ENCODE measurements at regions not wholly inside any gene's neighbourhood (a gene's known extent, or its start where the extent isn't known, plus 50 kb on each side); places are given as distances from the start of the nearest gene placed in this dataset.

- Histone ChIP-seq H3K36me3 (ENCODE audit: control insufficient read depth, insufficient read depth, low read length) (no peaks in the 10 kb centered on the region), H3K4me3 (replicated peaks in 1 of 4; ENCODE audit: control extremely low read depth in 1 of 4, insufficient read depth in 1 of 4, low read depth in 3 of 4, low read length in 4 of 4) (no peak overlapping the region), H4K20me1 (ENCODE audit: control insufficient read depth, extremely low read depth, insufficient read depth, low read length) (no peaks in the 10 kb centered on the region), H3K27me3 (ENCODE audit: control insufficient read depth, insufficient read depth, low read length) (no peaks in the 10 kb centered on the region), H3K4me2 (ENCODE audit: extremely low read depth, insufficient read depth, low read length) (no peak overlapping the region), H3K9me3 (ENCODE audit: control insufficient read depth, insufficient read depth, low read depth, low read length) (no peaks in the 10 kb centered on the region), H3K9ac (ENCODE audit: insufficient read depth, low read length) (no peak overlapping the region), H3K79me2 (ENCODE audit: control insufficient read depth, insufficient read depth, low read length) (no peaks in the 10 kb centered on the region), H2AFZ (ENCODE audit: low read length) (no peak overlapping the region), H3K27ac (ENCODE audit: insufficient read depth, low read length) (no peak overlapping the region), H3K4me1 (ENCODE audit: control insufficient read depth, extremely low read depth, insufficient read depth, low read length) (no peaks in the 10 kb centered on the region)
- TF ChIP-seq EZH2 (IDR thresholded peaks at IDR 0.05; ENCODE audit: low read length, missing control alignments) (no peak), CTCF (conservative IDR thresholded peaks at IDR 0.05 in 1 of 2, IDR thresholded peaks at IDR 0.05 in 1 of 2; ENCODE audit: low read depth in 1 of 2, low read length in 2 of 2) (no peak)
- no peak for DNase-seq (ENCODE audit: low read depth in 2 of 2)
Measured at GRCh38 chr7:126210707-126211106, 1042.0 kb downstream of the GRM8 start.

GRCh38 chr7:126203185-126203584, 1049.6 kb downstream of the GRM8 start:
- H3K27ac ChIP-seq (ENCODE audit: insufficient read depth, low read length) = no peak overlapping the region
- no peaks in the 10 kb centered on the region for H3K27me3 ChIP-seq (ENCODE audit: control insufficient read depth, insufficient read depth, low read length)
- H3K4me1 ChIP-seq (ENCODE audit: control insufficient read depth, extremely low read depth, insufficient read depth, low read length) = no peaks in the 10 kb centered on the region
- H3K9ac ChIP-seq (ENCODE audit: insufficient read depth, low read length) = no peak overlapping the region
- no peaks in the 10 kb centered on the region for H3K79me2 ChIP-seq (ENCODE audit: control insufficient read depth, insufficient read depth, low read length)
- no peak overlapping the region for H3K4me2 ChIP-seq (ENCODE audit: extremely low read depth, insufficient read depth, low read length)
- H3K4me3 ChIP-seq (replicated peaks in 1 of 4; ENCODE audit: control extremely low read depth in 1 of 4, insufficient read depth in 1 of 4, low read depth in 3 of 4, low read length in 4 of 4) = no peak overlapping the region
- H3K9me3 ChIP-seq (ENCODE audit: control insufficient read depth, insufficient read depth, low read depth, low read length) = no peaks in the 10 kb centered on the region
- no peaks in the 10 kb centered on the region for H3K36me3 ChIP-seq (ENCODE audit: control insufficient read depth, insufficient read depth, low read length)
- no peak overlapping the region for H2AFZ ChIP-seq (ENCODE audit: low read length)
- no peaks in the 10 kb centered on the region for H4K20me1 ChIP-seq (ENCODE audit: control insufficient read depth, extremely low read depth, insufficient read depth, low read length)
- TF ChIP-seq EZH2 (IDR thresholded peaks at IDR 0.05; ENCODE audit: low read length, missing control alignments) (no peak), CTCF (conservative IDR thresholded peaks at IDR 0.05 in 1 of 2, IDR thresholded peaks at IDR 0.05 in 1 of 2; ENCODE audit: low read depth in 1 of 2, low read length in 2 of 2) (no peak)
- no peak for DNase-seq (ENCODE audit: low read depth in 2 of 2)

- H3K9me3 ChIP-seq (ENCODE audit: control insufficient read depth, insufficient read depth, low read depth, low read length) = no peaks in the 10 kb centered on the region
- H3K4me2 ChIP-seq (ENCODE audit: extremely low read depth, insufficient read depth, low read length) = no peak overlapping the region
- no peak for DNase-seq (ENCODE audit: low read depth in 2 of 2)
- no peaks in the 10 kb centered on the region for H3K4me1 ChIP-seq (ENCODE audit: control insufficient read depth, extremely low read depth, insufficient read depth, low read length)
- no peak overlapping the region for H3K9ac ChIP-seq (ENCODE audit: insufficient read depth, low read length)
- H3K27me3 ChIP-seq (ENCODE audit: control insufficient read depth, insufficient read depth, low read length) = no peaks in the 10 kb centered on the region
- no peaks in the 10 kb centered on the region for H4K20me1 ChIP-seq (ENCODE audit: control insufficient read depth, extremely low read depth, insufficient read depth, low read length)
- H3K79me2 ChIP-seq (ENCODE audit: control insufficient read depth, insufficient read depth, low read length) = no peaks in the 10 kb centered on the region
- no peak overlapping the region for H3K4me3 ChIP-seq (replicated peaks in 1 of 4; ENCODE audit: control extremely low read depth in 1 of 4, insufficient read depth in 1 of 4, low read depth in 3 of 4, low read length in 4 of 4)
- H2AFZ ChIP-seq (ENCODE audit: low read length) = no peak overlapping the region
- no peaks in the 10 kb centered on the region for H3K36me3 ChIP-seq (ENCODE audit: control insufficient read depth, insufficient read depth, low read length)
- TF ChIP-seq EZH2 (IDR thresholded peaks at IDR 0.05; ENCODE audit: low read length, missing control alignments) = no peak
- no peak for TF ChIP-seq CTCF (conservative IDR thresholded peaks at IDR 0.05 in 1 of 2, IDR thresholded peaks at IDR 0.05 in 1 of 2; ENCODE audit: low read depth in 1 of 2, low read length in 2 of 2)
- no peak overlapping the region for H3K27ac ChIP-seq (ENCODE audit: insufficient read depth, low read length)
Measured at GRCh38 chr7:126202177-126202576, 1050.6 kb downstream of the GRM8 start.

Measured in fibroblast of lung (primary cell).